HS-5 (cell line): ENCODE measurements at regions not wholly inside any gene's neighbourhood (a gene's known extent, or its start where the extent isn't known, plus 50 kb on each side); places are given as distances from the start of the nearest gene placed in this dataset.

Experiments used
- DNase-seq: peaks from one replicate; pipeline ENCODE4 v3.0.0-alpha.2; 2012; ENCODE audit warnings: low read depth

- DNase-seq = no peak
Measured at GRCh38 chr2:128632501-128632800, 313.8 kb upstream of the HS6ST1 start.

GRCh38 chr2:128633501-128633900 lies 314.8 kb upstream of the HS6ST1 start:
- no peak for DNase-seq

- no peak for DNase-seq
Measured at GRCh38 chr2:128635361-128635900, 316.8 kb upstream of the HS6ST1 start.

GRCh38 chr2:128636802-128637147 lies 318.1 kb upstream of the HS6ST1 start:
- no peak for DNase-seq

- DNase-seq = no peak
Measured at GRCh38 chr2:128637481-128638155, 318.9 kb upstream of the HS6ST1 start.

- no peak for DNase-seq
Measured at GRCh38 chr2:128638341-128639119, 319.9 kb upstream of the HS6ST1 start.

- DNase-seq = no peak
Measured at GRCh38 chr2:128639120-128639477, 320.4 kb upstream of the HS6ST1 start.

GRCh38 chr2:128639693-128640092 lies 321.0 kb upstream of the HS6ST1 start:
- DNase-seq = no peak

- DNase-seq = no peak
Measured at GRCh38 chr2:128640166-128640844, 321.6 kb upstream of the HS6ST1 start.

- DNase-seq = no peak
Measured at GRCh38 chr2:128640845-128641360, 322.2 kb upstream of the HS6ST1 start.

- no peak for DNase-seq
Measured at GRCh38 chr2:128641421-128642080, 322.9 kb upstream of the HS6ST1 start.

GRCh38 chr2:128642316-128642715 lies 323.6 kb upstream of the HS6ST1 start:
- DNase-seq = no peak

- DNase-seq = no peak
Measured at GRCh38 chr2:128642821-128643220, 324.2 kb upstream of the HS6ST1 start.

- DNase-seq = no peak
Measured at GRCh38 chr2:128643221-128644065, 324.8 kb upstream of the HS6ST1 start.

GRCh38 chr2:128644156-128644555 lies 325.5 kb upstream of the HS6ST1 start:
- no peak for DNase-seq

GRCh38 chr2:128644718-128645256 lies 326.1 kb upstream of the HS6ST1 start:
- DNase-seq = no peak

GRCh38 chr2:128645631-128646030 lies 327.0 kb upstream of the HS6ST1 start:
- DNase-seq = no peak

- DNase-seq = no peak
Measured at GRCh38 chr2:128646091-128646490, 327.4 kb upstream of the HS6ST1 start.

GRCh38 chr2:128646691-128647090 lies 328.0 kb upstream of the HS6ST1 start:
- no peak for DNase-seq

- DNase-seq = no peak
Measured at GRCh38 chr2:128651000-128651399, 332.3 kb upstream of the HS6ST1 start.

GRCh38 chr2:128654408-128654807 lies 335.7 kb upstream of the HS6ST1 start:
- no peak for DNase-seq
